Natural killer cell (primary cell): ENCODE measurements at regions not wholly inside any gene's neighbourhood (a gene's known extent, or its start where the extent isn't known, plus 50 kb on each side); places are given as distances from the start of the nearest gene placed in this dataset.

Source experiments
- ATAC-seq, 3 donors: fragments of 150-1000 bp in 2 of 3; fragments of 200-7000 bp in 1 of 3; cut with Tn5 transposase; 1 replicate in 1 of 3; 2 replicates in 2 of 3; pipeline ENCODE4 v1.10.0; 2021; ENCODE audit warnings: mild to moderate bottlenecking in 2 of 3, moderate library complexity in 2 of 3
- DNase-seq, 2 donors: peaks; one replicate each; pipeline versions ENCODE4 v3.0.0 to v3.0.0-alpha.2; 2013 to 2021; ENCODE audit warnings: mixed read lengths in 1 of 2
- H3K27ac ChIP-seq: one replicate; pipeline ENCODE4 v1.5.1; 2013; ENCODE audit warnings: mild to moderate bottlenecking, low read length
- H3K27me3 ChIP-seq: one replicate; pipeline ENCODE4 v1.6.1; 2013; ENCODE audit warnings: low read length; ENCODE audit not compliant: control insufficient read depth, insufficient read depth
- H3K36me3 ChIP-seq: one replicate; pipeline ENCODE4 v1.6.1; 2013; ENCODE audit warnings: low read length; ENCODE audit not compliant: control insufficient read depth, insufficient read depth
- H3K4me1 ChIP-seq: one replicate; pipeline ENCODE4 v1.6.1; 2013; ENCODE audit warnings: low read length; ENCODE audit not compliant: control insufficient read depth, insufficient read depth
- H3K4me3 ChIP-seq: one replicate; pipeline ENCODE4 v1.5.1; 2013; ENCODE audit warnings: low read length
- H3K9me3 ChIP-seq: one replicate; pipeline ENCODE4 v1.6.1; 2013; ENCODE audit warnings: low read length; ENCODE audit not compliant: control insufficient read depth, insufficient read depth
- H3K27ac Mint-ChIP-seq, 2 donors: one replicate each; pipeline ENCODE4 v1.8.0; 2022; ENCODE audit warnings: mild to moderate bottlenecking in 2 of 2, mixed read lengths in 2 of 2, moderate library complexity in 1 of 2
- H3K27me3 Mint-ChIP-seq, 2 donors: one replicate each; pipeline ENCODE4 v1.8.0; 2022; ENCODE audit warnings: low read depth in 2 of 2, mixed read lengths in 2 of 2
- H3K36me3 Mint-ChIP-seq: one replicate; pipeline ENCODE4 v1.8.0; 2022; ENCODE audit warnings: mixed read lengths
- H3K4me1 Mint-ChIP-seq, 2 donors: one replicate each; pipeline ENCODE4 v1.8.0; 2022; ENCODE audit warnings: mixed read lengths in 2 of 2
- H3K4me3 Mint-ChIP-seq: one replicate; pipeline ENCODE4 v1.8.0; 2022; ENCODE audit warnings: mild to moderate bottlenecking, moderate library complexity, mixed read lengths
- H3K9me3 Mint-ChIP-seq, 2 donors: one replicate each; pipeline ENCODE4 v1.8.0; 2022; ENCODE audit warnings: mixed read lengths in 2 of 2
- CTCF ChIP-seq: fragments of 200-600 bp; IDR thresholded peaks from one replicate; pipeline ENCODE4 v1.8.0; 2022; ENCODE audit warnings: antibody characterized with exemption
- WGBS: methylation state at CpG from one replicate; pipeline ENCODE4 v1.1.7; 2013; ENCODE audit warnings: missing lambda C conversion rate; ENCODE audit not compliant: insufficient coverage; 5-methylcytosine and 5-hydroxymethylcytosine counted together
- intact Hi-C: fragments of 100-400 bp; cut with micrococcal nuclease; formaldehyde crosslinking; loops from one replicate; pipeline ENCODE4 v1.14.2; 2022

DNA sequence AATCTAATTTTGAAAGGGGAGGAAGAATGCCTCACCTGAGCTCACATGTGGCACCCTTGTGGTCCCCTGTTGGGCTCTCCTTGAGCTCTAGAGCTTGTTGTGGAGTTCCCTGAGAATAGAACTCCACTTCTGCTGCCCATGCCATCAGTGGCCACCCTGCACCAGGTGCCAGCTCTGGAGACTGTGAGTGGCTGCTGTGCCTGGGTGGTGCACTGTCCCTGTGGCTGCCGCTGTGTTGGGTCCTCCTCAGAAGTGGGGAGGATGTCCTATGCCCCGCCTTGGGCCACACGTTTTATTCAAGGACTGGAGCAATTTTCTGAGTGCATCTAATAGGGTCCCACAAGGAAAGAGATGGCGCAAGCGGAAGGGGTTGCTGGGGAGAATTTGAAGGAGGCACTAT, 67.9 kb upstream of the MAP3K7 start:
- no peaks in the 10 kb centered on the region for H3K9me3 Mint-ChIP-seq
- Histone ChIP-seq H3K9me3 (no peaks in the 10 kb centered on the region), H3K4me3 (no peak overlapping the region), H3K4me1 (no peaks in the 10 kb centered on the region), H3K27ac (no peak overlapping the region), H3K27me3 (no peaks in the 10 kb centered on the region), H3K36me3 (no peaks in the 10 kb centered on the region)
- peaks cover 11 to 25% of the 10 kb centered on the region in 2 donors for H3K27me3 Mint-ChIP-seq
- H3K27ac Mint-ChIP-seq = no peak overlapping the region
- ATAC-seq = no peak
- TF ChIP-seq CTCF = no peak
- no peaks in the 10 kb centered on the region for H3K36me3 Mint-ChIP-seq
- intact Hi-C loops = no loop called here
- no peak for DNase-seq
- no peak overlapping the region for H3K4me3 Mint-ChIP-seq
- no peaks in the 10 kb centered on the region for H3K4me1 Mint-ChIP-seq
- WGBS = 90% methylated on average over 5 of the region's 5 CpGs

DNA sequence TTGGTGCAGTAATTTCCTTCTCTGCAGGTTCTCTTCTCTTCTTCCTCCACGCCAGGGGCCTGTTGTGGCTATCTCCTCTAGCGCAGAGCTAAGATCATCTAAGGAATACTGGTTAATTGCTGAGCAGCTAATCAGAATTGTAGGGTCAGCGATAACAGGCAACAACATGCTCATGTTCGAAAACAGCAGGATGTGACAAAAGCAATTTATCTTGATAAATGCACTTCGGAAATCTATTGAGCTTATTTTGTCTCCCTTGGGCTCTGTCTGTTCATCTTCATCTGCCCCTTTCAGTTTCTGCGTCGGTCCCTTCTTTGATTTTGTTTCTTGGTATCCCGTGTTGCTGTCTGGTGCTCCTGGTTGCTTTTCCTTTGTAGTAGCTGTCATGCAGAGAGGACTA, 67.3 kb upstream of the MAP3K7 start:
- no peak for TF ChIP-seq CTCF
- H3K4me3 ChIP-seq = no peak overlapping the region
- Mint-ChIP-seq H3K27ac (no peak overlapping the region), H3K27me3 (peaks cover 8 to 20% of the 10 kb centered on the region in 2 donors), H3K9me3 (no peaks in the 10 kb centered on the region), H3K4me3 (no peak overlapping the region), H3K4me1 (no peaks in the 10 kb centered on the region), H3K36me3 (no peaks in the 10 kb centered on the region)
- intact Hi-C loops = no loop called here
- H3K4me1 ChIP-seq = no peaks in the 10 kb centered on the region
- DNase-seq (no peak), ATAC-seq (no peak)
- no peak overlapping the region for H3K27ac ChIP-seq
- H3K27me3 ChIP-seq = no peaks in the 10 kb centered on the region
- H3K36me3 ChIP-seq = no peaks in the 10 kb centered on the region
- no peaks in the 10 kb centered on the region for H3K9me3 ChIP-seq
- WGBS = 78% methylated on average over 8 of the region's 8 CpGs

DNA sequence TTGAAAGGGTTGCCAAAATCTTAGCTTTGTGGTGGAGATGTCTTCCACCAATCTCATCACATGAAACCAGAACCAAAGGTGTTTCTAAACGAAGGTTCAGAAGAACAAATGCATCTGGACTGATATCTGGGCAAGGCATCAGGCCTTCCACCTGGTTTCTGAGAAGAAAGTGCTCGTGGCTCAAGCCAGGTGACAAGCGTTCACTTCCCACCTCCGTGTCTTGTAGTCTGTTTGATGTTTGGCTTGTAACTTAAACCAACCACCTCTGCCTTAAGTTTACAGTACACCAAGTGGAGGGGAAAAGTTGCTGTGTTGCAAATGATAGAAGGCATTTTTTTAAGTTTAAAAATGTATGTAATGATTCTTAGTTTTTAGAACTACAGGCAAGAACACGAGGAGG, 66.9 kb upstream of the MAP3K7 start:
- intact Hi-C loops = no loop called here
- no peaks in the 10 kb centered on the region for H3K9me3 ChIP-seq
- no peak overlapping the region for H3K4me3 Mint-ChIP-seq
- H3K4me1 Mint-ChIP-seq = no peaks in the 10 kb centered on the region
- H3K36me3 Mint-ChIP-seq = no peaks in the 10 kb centered on the region
- WGBS = 49% methylated on average over 3 of the region's 5 CpGs
- no peaks in the 10 kb centered on the region for H3K27me3 ChIP-seq
- no peak for TF ChIP-seq CTCF
- H3K27ac ChIP-seq = no peak overlapping the region
- H3K36me3 ChIP-seq = no peaks in the 10 kb centered on the region
- no peaks in the 10 kb centered on the region for H3K4me1 ChIP-seq
- DNase-seq = no peak
- H3K27me3 Mint-ChIP-seq = peaks cover 8 to 16% of the 10 kb centered on the region in 2 donors
- no peaks in the 10 kb centered on the region for H3K9me3 Mint-ChIP-seq
- H3K27ac Mint-ChIP-seq = no peak overlapping the region
- no peak for ATAC-seq
- no peak overlapping the region for H3K4me3 ChIP-seq

GRCh38 chr6:90650041-90650940, 63.4 kb upstream of the MAP3K7 start:
- intact Hi-C loops = no loop called here
- DNase-seq (no peak), ATAC-seq (no peak)
- Histone ChIP-seq H3K36me3 (no peaks in the 10 kb centered on the region), H3K27ac (no peak overlapping the region), H3K9me3 (no peaks in the 10 kb centered on the region), H3K4me1 (no peaks in the 10 kb centered on the region), H3K4me3 (no peak overlapping the region), H3K27me3 (peaks cover 4% of the 10 kb centered on the region)
- H3K4me1 Mint-ChIP-seq = no peaks in the 10 kb centered on the region
- H3K9me3 Mint-ChIP-seq = no peaks in the 10 kb centered on the region
- no peak for TF ChIP-seq CTCF
- 77% methylated on average over 8 of the region's 8 CpGs for WGBS
- H3K4me3 Mint-ChIP-seq = no peak overlapping the region
- H3K27me3 Mint-ChIP-seq = peaks cover 12 to 14% of the 10 kb centered on the region in 2 donors
- H3K27ac Mint-ChIP-seq = no peak overlapping the region
- H3K36me3 Mint-ChIP-seq = no peaks in the 10 kb centered on the region
